Urothelium cell line (cell line): ENCODE measurements at regions not wholly inside any gene's neighbourhood (a gene's known extent, or its start where the extent isn't known, plus 50 kb on each side); places are given as distances from the start of the nearest gene placed in this dataset.

Source experiments
- DNase-seq: peaks from one replicate; pipeline ENCODE4 v3.0.0; 2011; ENCODE audit warnings: low spot score, mixed read lengths
- FAIRE-seq: peaks from 2 replicates; lab custom pipeline; 2011; peaks lifted over from hg19 to GRCh38; lab: Jason Lieb, UNC

DNA sequence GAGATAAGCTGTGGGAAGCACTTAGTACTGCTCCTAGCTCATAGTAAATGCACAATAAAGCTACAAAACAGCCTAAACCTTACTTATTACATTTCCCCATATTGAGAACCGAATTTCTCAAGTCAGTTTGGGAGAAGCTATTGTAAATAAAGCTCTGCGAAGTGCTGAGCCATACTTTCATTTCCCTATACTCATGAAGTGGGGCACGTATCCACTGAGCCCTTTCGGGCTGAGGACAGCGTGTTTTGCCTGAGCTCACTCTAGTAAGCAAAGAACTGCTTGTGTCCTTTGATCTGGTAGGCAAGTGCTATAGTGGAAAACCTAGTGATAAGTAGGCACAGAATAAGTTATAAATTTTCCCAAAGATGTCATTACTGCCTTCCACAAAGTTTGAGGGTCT is 165.0 kb downstream of the RSL24D1 start:
- DNase-seq (no peak), FAIRE-seq (no peak)

DNA sequence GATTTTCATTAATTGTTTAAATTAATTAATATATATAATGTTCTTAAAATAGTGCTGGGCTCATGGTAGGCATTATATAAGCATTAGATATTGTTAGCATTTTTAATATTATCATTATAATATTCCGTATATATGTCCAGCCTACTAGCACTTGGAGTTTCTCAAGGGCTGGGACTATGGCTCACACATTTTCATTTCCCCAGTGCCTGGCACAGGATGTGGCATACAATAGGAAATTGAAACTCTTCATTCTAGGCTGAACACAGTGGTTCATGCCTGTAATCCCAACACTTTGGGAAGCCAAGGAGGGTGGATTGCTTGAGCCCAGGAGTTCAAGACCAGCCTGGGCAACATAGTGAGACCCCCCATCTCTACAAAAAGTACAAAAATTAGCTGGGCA is 170.4 kb downstream of the RSL24D1 start:
- DNase-seq (no peak), FAIRE-seq (no peak)

DNA sequence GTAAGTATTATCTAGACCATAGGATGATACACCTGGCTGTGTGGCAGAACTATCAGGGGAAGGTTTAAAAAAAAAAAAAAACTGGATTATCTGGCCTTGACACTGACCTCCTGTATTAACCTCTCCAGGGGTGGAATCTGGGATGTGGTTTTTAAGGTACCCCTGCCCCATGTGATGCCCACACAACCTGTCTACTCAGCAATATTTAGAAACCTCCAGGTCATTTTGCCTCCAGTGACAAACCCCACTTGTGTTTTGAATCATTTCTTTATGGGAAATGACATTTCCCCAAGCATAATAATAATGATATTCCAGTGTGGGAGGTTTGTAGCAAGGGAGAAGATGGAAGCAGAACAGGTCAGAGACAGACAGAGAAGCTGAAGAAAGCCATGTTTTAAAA is 179.1 kb downstream of the RSL24D1 start:
- DNase-seq: no peak
- no peak for FAIRE-seq

DNA sequence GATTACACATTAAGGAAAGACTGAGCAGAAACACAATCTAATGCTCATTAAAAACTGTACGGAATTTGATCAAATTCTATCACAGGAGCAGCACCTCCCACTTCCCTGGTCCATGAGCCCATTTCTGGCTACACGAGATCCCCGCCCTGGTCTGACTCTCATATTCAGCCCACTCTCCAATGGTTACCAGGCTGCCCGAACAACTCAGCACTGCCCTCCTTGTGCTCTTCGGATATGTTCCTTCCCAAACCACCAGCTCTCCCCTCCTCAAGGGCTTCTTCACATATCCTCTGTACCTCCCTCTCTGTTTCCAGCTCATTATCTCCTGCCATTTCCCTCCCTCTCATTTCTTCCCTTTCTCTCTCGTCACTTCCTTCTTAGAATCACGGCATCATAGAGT is 180.5 kb downstream of the RSL24D1 start:
- DNase-seq (no peak), FAIRE-seq (no peak)

DNA sequence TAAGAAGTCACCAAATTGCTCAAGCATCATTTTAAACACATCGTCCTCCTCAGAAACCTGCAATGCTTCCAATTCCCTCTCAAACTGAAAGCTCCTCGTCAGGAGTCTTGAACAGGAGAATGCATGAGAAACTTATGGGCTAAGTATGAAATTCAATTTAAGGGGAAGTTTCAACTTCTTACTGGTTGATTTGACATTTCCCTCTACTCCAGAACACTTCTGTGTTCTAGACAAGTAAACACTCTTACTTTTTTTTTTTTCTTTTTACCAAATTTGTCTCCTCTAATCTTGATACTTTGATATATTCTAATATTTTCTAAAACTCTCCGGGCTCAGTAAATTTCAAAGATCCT is 181.7 kb downstream of the RSL24D1 start:
- DNase-seq (no peak), FAIRE-seq (no peak)

DNA sequence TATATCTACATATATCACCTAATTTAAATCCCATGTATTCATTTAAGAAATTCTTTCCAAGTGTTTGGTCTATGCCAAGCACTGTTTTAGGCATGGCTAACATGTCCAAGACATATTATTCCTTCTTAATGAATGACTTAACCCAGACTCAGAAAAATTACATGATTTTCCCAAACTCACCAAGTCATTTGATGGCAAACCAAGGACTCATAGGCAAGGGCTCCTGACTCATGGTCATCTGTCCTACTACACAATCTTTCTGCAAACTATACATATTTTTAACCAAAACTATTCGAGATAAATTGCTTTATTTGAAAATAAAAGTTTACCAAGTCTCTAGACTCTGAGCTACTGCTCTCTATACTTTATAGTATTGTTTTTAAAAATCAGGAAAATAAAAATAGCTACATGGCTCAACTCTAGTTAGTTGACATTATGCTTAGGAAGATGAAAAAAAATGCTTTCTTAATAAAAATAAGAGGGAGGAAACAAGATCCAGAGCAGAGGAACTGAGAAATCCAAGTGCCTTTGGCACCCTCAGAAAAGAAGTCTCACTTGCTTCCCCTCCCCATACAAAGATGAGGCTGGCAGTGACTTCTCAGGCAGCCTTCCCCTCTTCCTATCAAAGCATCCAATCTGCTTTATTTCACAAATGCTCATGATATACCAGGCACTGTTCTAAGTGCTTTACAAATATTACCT is 182.2 kb downstream of the RSL24D1 start:
- DNase-seq (no peak), FAIRE-seq (no peak)

DNA sequence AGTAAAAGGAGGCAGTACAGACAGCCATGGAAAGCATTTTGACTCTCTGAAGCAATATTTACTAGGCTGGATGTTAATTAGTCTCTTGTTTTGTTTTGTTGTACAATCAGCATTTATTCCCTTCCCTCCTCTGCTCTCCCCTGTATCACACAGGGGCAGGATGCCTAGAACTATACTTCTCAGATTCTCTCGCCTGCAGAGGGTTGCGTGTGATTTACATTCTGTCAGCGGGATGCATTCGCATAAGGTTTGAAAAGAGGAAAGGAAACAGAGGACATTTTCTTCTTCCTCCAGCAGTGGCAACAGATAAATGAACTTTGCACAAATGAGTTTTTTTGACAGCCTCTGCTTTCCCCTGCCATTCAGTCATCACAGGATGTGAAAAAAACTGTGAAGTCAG is 188.3 kb downstream of the RSL24D1 start:
- DNase-seq (no peak), FAIRE-seq (no peak)

DNA sequence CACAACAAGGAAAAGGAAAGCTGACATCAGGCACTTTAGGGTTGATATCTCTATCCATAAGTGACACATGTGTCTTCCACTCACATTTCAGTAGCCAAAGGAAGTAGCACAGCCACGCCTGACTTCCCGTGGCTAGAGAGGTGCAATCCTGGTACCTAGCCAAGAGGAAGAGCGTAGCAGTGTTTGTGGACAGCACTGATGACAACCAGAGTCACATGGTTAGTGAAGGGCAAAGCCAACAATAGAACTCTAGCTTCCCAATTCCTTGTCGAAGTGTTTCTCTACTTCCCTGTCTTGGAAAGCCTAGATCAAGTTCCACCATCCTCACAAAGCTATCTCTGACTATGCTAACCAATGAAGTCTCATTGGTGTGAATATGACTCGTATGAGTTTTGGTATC is 189.2 kb downstream of the RSL24D1 start:
- DNase-seq: no peak
- no peak for FAIRE-seq

DNA sequence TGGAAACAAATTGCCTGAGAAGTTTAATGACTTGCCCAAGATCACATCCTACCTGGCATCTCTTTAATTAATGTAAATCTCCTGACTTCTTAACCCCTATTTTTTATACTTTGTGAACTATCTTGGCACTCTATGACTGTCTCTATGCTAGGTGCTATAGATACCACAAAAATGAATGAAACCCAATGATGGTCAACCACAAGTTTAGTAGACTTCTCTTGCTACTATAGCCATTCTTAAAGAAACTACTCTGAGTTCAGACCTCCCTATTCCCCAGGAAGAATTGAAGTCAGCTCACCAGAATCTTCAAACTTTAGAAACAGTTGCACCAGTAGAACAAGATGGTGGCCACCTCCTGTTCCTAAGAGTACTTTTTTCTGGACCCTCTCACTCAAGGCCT is 191.1 kb downstream of the RSL24D1 start:
- DNase-seq: no peak
- no peak for FAIRE-seq

DNA sequence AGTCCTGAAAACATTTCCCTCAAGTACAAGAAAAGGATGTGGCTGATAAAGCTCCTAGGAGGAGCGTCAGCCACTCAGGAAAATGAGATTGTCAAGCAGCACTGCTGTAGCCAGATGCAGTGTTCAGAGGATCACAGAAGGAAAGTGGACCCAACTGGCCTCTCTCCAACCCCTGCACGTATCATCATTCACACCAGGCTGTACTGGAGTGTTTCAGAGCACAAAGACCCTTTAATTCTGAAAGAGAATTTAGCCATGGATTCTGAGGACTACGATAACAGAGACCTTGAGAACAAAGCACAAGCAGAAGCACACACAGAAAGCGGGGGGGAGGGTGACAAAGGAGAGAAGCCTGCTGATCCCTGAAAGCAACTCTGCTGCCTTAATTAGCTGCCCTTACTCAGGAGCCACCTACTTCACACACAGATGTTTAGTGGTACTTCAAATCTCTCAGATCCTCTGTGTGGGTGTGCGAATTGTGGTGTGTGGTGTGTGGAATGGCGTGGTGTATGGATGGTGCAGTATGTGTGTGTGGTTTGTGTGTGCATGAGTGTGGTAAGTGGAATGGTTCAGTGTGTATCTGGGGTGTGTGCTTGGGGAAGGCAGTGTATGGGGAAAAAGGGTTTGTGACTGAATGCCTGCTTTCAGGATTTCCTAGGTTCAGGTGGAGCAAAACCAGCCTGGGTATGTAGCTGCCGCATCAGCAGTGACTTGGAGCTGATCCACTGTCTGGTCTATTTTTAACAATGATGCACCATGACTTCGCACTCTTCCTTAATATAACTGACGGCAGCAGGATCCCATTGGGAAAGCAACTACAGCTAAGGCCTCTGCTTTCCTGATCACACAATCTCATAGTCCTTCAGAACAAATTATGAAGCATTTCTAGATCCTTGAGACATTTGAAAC is 192.5 kb downstream of the RSL24D1 start:
- FAIRE-seq (no peak), DNase-seq (no peak)

DNA sequence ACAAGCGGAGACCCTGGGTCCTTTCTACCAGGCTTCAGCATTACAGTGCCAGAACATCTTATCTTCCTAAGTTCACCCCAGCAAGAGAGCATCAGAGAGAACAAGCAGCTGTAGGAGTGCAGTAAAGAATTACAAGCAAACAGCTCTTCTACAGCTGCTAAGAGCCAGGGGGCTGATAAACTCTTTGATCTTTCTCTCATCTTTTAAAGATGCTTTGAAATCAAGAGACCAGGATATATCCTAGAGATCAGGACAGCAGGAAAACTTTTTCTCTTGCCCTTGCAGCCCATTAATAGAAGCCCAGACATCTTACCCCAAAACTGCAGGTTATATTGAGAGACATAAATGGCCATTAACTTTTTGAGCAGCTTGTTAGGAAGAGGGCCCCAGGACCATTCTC is 198.1 kb downstream of the RSL24D1 start:
- FAIRE-seq (no peak), DNase-seq (no peak)

DNA sequence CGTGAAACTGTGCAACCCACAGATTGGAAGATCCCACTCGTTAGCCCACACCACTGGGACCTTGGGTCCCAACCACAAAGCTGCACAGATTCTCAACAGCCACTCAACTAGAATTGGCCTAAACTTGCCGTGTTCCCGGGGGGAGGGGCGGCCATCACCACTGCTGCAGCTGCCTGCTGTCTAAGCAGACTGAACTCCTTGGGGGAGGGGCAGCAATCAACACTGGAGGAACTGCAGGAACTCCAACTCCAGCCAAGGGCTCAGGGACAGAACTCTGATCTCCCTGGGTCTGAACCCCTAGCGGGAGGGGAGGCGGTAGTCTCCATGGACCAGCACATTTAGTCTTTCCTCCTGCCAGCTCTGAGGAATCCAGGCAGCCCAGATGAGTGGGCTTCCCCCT is 205.9 kb downstream of the RSL24D1 start:
- FAIRE-seq (no peak), DNase-seq (no peak)

DNA sequence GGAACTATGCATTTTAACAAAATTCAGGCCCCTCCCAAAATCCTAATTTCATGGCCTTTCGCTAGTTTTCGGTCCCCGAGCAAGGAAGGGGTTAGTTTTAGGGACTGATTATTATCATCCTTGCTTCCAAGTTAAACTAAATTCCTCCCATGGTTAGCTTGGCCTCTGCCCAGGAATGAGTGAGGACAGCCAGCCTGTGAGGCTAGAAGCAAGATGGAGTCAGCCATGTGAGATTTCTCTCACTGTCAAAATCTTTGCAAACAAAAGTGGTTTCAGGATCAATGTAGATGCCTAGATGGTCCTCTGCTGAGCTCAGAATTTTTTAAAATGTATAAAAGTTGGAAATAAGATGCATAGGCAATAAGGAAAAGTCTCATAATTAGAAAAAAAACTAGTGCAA is 208.9 kb downstream of the RSL24D1 start:
- no peak for FAIRE-seq
- DNase-seq: no peak

DNA sequence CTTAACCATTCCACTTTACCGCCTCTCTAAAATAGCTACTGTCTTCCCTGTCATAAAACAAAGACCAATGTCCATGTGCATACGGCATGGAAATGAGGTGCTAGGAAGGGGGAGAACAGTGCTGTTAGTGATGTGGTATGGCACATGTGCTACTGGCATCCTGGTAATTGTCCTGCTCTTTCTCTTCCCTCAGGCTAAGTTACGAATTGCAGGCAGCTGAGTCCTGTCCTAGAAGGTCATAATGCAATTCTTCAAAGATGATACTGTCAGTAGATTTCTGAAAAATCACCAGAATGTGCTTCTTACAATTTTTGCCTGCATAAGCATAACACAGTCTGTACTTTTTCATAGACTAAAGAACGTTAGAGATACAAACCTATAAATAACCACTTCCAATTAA is 216.8 kb downstream of the RSL24D1 start:
- no peak for DNase-seq
- no peak for FAIRE-seq

DNA sequence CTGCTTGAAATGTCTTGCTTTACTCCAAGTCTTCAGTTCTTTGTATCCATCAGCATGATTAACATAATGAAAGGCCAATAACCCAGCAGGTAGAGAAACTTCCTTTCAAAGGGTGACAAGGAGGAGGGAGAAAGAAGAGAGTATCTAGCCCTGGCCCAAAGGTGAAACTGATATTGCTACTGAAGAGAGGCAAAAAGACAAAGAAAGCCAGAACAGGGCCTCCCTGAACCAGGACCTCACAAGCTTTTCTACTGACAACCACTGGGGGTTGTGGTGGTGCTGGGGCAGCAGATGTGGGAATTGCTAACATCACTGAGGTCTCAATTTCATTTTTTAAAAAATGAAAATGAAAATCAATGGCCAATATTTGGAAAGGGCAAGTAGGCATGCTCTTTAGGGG is 234.1 kb downstream of the RSL24D1 start:
- no peak for DNase-seq
- FAIRE-seq: no peak

DNA sequence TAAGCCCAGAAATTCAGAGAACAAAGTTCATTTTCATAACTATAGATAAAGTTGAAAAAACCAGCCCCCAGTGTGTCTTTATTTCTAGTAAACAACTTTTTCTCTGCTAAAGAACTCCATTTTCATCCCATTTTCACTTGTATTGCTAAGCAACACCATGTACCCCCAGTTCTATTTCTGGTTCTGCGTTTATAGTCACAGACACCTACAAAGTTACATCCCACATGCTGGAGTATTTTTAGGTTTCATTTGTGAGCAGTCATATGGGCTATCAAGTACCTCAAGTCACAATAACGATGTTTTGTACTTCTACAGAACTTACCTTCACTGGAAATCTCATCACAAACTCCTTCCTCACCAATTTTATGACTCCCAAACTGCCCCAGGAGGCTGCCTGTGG is 236.5 kb downstream of the RSL24D1 start:
- DNase-seq (no peak), FAIRE-seq (no peak)

DNA sequence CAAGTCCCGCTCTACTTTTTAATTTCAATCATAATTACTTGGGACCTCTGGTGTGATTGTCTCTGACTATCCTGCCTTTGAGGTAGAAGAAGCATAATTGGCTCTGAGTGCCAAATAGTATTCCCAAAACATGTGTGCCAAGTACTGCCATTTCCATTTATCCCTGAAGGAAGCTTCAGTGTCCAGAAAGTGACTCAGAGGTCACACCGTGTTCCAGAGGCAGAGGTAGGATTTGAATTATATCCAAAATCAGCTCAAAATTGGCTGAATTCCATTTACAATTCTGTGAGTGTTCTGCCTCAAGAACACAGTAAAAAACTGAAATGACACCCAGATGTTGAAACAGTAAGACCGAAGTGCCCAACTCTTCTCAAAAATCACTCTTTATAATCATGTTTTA is 255.3 kb downstream of the RSL24D1 start:
- DNase-seq (no peak), FAIRE-seq (no peak)

DNA sequence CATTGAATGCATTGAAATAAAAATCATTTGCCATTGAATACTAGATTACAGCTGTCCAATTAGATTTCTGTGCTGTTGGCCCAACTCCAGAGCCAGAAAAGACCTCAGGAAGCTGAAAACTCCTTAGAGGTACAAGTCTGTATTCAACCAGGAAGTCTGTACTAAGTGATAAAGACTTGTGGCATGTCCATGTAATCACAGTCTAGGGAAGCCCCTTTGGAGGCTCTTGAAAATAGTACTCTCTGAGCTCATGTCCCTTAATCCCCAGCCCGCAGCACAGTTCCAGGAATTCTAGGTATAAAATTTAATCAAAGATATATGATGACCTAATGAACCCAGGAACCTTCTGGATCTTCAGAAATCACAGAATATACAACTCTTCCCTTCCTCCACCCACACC is 279.4 kb downstream of the RSL24D1 start:
- DNase-seq (no peak), FAIRE-seq (no peak)

DNA sequence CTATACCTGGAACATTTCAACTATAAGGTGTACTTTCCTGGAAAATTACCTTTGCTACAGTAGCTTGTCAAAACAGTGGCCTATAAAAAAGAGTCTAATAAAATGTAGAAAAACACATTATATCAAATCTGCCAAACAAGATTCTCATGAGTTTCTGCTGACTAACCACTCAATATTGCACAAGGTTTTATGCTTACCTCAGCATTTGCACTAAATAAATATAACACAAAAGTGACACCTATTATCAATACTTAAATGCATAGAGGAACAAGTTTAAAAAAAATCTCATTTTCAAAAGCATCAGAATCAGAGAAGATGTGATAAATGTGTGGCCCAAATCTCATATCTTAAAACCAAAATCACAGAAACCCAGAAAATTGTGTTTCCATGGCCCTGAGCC is 281.4 kb downstream of the RSL24D1 start:
- FAIRE-seq: no peak
- no peak for DNase-seq

DNA sequence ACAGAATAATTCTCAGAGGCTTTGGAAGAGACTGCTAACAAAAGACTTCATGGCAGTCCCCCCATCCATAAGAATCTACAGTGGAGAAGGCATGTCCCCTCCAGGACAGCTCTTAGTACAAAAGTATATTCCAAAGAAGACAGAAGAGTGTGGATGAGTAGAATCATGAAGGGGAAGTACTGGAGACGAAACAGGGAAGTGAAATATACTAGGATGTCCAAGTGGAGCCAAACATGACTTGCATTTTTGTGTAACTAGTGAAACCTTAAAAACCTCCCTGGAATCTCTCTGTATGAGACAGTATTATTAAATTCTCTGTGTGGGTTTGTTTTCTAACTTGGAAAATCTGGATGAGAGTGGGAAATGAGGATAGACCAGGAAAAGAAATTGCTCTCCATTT is 312.4 kb downstream of the RSL24D1 start:
- DNase-seq (no peak), FAIRE-seq (no peak)

DNA sequence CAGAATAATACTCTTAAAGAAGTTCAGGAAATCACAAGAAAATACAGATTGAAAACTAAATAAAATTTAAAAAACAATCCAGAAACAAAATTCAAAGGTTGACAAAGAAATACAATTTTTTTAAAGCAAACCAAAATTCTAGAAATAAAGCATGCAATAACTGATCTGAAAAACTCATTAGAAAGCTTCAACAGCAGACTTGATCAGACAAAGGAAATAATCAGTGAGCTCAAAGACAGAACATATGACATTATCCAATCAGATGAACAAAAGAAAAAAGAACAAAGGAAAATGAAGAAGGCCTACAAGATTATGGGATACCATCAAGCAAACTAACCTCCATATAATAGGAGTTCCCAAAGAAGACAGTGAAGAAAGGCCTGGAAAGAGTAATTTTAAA is 336.8 kb downstream of the RSL24D1 start:
- FAIRE-seq (no peak), DNase-seq (no peak)

DNA sequence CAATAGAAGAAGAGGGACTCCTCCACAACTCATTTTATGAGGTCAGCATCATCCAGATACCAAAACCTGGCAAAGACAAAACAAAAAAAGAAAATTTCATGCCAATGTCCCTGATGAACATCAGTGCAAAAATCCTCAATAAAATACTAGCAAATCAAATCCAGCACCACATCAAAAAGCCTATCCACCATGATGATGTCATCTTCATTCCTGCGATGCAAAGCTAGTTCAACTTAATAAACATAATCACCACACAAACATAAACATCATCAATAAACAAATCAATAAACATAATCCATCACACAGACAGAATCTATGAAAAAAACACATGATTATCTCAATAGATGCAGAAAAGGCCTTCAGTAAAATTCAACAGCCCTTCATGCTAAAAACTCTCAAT is 342.1 kb downstream of the RSL24D1 start:
- no peak for DNase-seq
- no peak for FAIRE-seq

DNA sequence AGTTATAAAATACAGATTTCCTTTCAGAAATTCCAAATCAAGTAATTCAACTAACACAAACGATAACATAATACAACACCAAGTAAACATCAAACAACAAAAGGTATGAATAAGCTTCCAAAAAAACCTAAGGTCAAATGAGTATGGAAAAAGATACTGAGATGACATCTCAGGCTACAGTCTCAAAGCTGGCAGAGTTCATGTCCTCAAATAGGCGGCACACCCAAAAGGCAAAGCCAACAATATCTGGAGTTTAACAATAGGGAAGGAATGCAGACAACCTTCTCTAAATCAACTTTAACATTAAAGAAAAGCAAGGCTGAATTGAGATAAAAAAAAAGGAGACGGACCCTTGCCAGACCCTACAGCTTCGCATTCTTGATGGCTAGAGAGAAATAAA is 346.6 kb downstream of the RSL24D1 start:
- no peak for FAIRE-seq
- no peak for DNase-seq
